ENCODE measurements at regions not wholly inside any gene's neighbourhood (a gene's known extent, or its start where the extent isn't known, plus 50 kb on each side); places are given as distances from the start of the nearest gene placed in this dataset.

GRCh38 chr17:72409405-72410002, 288.7 kb downstream of the SOX9 start:
- Histone ChIP-seq H3K4me1 (peaks cover 47% of the 10 kb centered on the region), H3K9me3 (no peaks in the 10 kb centered on the region), H3K27me3 (no peaks in the 10 kb centered on the region), H3K27ac (no peak overlapping the region), H3K4me3 (no peak overlapping the region), H3K36me3 (no peaks in the 10 kb centered on the region)
- no peak for DNase-seq (ENCODE audit: extremely low spot score in 2 of 2)
- TF ChIP-seq CTCF (IDR thresholded peaks at IDR 0.05) (no peak), POLR2A (IDR thresholded peaks at IDR 0.05) (no peak), POLR2AphosphoS5 (IDR thresholded peaks at IDR 0.05; ENCODE audit: insufficient read depth in 1 of 2, low read depth in 1 of 2) (no peak)
- intact Hi-C loops (cut with DNase I) = no loop called here

GRCh38 chr17:72411124-72411563, 290.3 kb downstream of the SOX9 start:
- no peak for DNase-seq (ENCODE audit: extremely low spot score in 2 of 2)
- no peak for TF ChIP-seq CTCF (IDR thresholded peaks at IDR 0.05)
- no peak for TF ChIP-seq POLR2A (IDR thresholded peaks at IDR 0.05)
- no peak for TF ChIP-seq POLR2AphosphoS5 (IDR thresholded peaks at IDR 0.05; ENCODE audit: insufficient read depth in 1 of 2, low read depth in 1 of 2)
- Histone ChIP-seq H3K4me1 (peaks cover 48% of the 10 kb centered on the region), H3K27me3 (no peaks in the 10 kb centered on the region), H3K4me3 (no peak overlapping the region), H3K27ac (no peak overlapping the region), H3K9me3 (no peaks in the 10 kb centered on the region), H3K36me3 (no peaks in the 10 kb centered on the region)
- intact Hi-C loops (cut with DNase I) = no loop called here

GRCh38 chr17:72412650-72413076, 291.8 kb downstream of the SOX9 start:
- Histone ChIP-seq H3K27ac (no peak overlapping the region), H3K4me1 (peaks cover 44% of the 10 kb centered on the region)
- TF ChIP-seq POLR2AphosphoS5 (IDR thresholded peaks at IDR 0.05; ENCODE audit: insufficient read depth in 1 of 2, low read depth in 1 of 2) (no peak), CTCF (IDR thresholded peaks at IDR 0.05) (no peak), POLR2A (IDR thresholded peaks at IDR 0.05) (no peak)

GRCh38 chr17:72413077-72414031, 292.5 kb downstream of the SOX9 start:
- peaks cover 37% of the 10 kb centered on the region for H3K4me1 ChIP-seq
- intact Hi-C loops (cut with DNase I) = no loop called here
- H3K27ac ChIP-seq = no peak overlapping the region
- peaks cover 12% of the 10 kb centered on the region for H3K9me3 ChIP-seq
- TF ChIP-seq CTCF (IDR thresholded peaks at IDR 0.05) (no peak), POLR2A (IDR thresholded peaks at IDR 0.05) (no peak), POLR2AphosphoS5 (IDR thresholded peaks at IDR 0.05; ENCODE audit: insufficient read depth in 1 of 2, low read depth in 1 of 2) (no peak)
- H3K27me3 ChIP-seq = no peaks in the 10 kb centered on the region
- H3K4me3 ChIP-seq = no peak overlapping the region
- no peaks in the 10 kb centered on the region for H3K36me3 ChIP-seq
- DNase-seq (ENCODE audit: extremely low spot score in 2 of 2) = no peak

More at GRCh38 chr17:72412650-72413076, 291.8 kb downstream of the SOX9 start:
- intact Hi-C loops (cut with DNase I) = no loop called here
- H3K36me3 ChIP-seq = no peaks in the 10 kb centered on the region
- peaks cover 6% of the 10 kb centered on the region for H3K9me3 ChIP-seq
- DNase-seq (ENCODE audit: extremely low spot score in 2 of 2) = no peak
- H3K27me3 ChIP-seq = no peaks in the 10 kb centered on the region
- no peak overlapping the region for H3K4me3 ChIP-seq

Measured in vagina (tissue), 2 donors.